Panc1 (cell line): ENCODE measurements at regions not wholly inside any gene's neighbourhood (a gene's known extent, or its start where the extent isn't known, plus 50 kb on each side); places are given as distances from the start of the nearest gene placed in this dataset.

ENCODE experiments used
- ATAC-seq: fragments of 200-7000 bp; cut with Tn5 transposase; 2 replicates; pipeline ENCODE4 v1.9.1; 2020; ENCODE audit warnings: mild to moderate bottlenecking, moderate library complexity
- BruUV-seq: library from RNA; stranded (reverse); fragments of 400-500 nt; replicated peaks from 2 replicates; lab custom pipeline; 2021; lab: Mats Ljungman, UMichigan
- CTCF ChIA-PET: fragments of 300-600 bp; sonication (Branson Sonifier 250); formaldehyde crosslinking; loops from one replicate; lab custom pipeline; 2022; ENCODE audit warnings: antibody characterized with exemption; lab: Charles Lee
- POLR2A ChIA-PET: fragments of 300-600 bp; sonication (Branson Sonifier 250); formaldehyde crosslinking; loops from one replicate; lab custom pipeline; 2022; ENCODE audit warnings: antibody characterized with exemption; lab: Charles Lee
- DNase-seq: peaks from one replicate; pipeline ENCODE4 v3.0.0-alpha.2; 2010; ENCODE audit warnings: low read depth, low spot score
- H3K27ac ChIP-seq: 2 replicates; pipeline ENCODE4 v1.5.1; 2011; ENCODE audit warnings: mild to moderate bottlenecking, low read length, inconsistent platforms
- H3K27me3 ChIP-seq: fragments of 200-500 bp; sonication (Bioruptor generic); 2 replicates; pipeline ENCODE4 v1.6.0; 2014; ENCODE audit warnings: low read length, inconsistent platforms; ENCODE audit not compliant: control insufficient read depth, insufficient read depth
- H3K36me3 ChIP-seq: fragments of 200-500 bp; sonication (Bioruptor generic); 2 replicates; pipeline ENCODE4 v1.5.1; 2014; ENCODE audit warnings: inconsistent platforms, mild to moderate bottlenecking, low read length, moderate library complexity; ENCODE audit not compliant: control insufficient read depth, insufficient read depth
- H3K4me1 ChIP-seq: 2 replicates; pipeline ENCODE4 v1.5.1; 2011; ENCODE audit warnings: inconsistent platforms, mild to moderate bottlenecking, low read length, moderate library complexity; ENCODE audit not compliant: control insufficient read depth, insufficient read depth
- H3K4me3 ChIP-seq, 2 experiments: 2 replicates each; pipeline ENCODE4 v1.5.1; 2011 to 2012; ENCODE audit warnings: low read depth in 2 of 2, low read length in 2 of 2, mild to moderate bottlenecking in 2 of 2, inconsistent platforms in 1 of 2, moderate library complexity in 1 of 2
- H3K9me3 ChIP-seq: fragments of 200-500 bp; sonication (Bioruptor generic); 2 replicates; pipeline ENCODE4 v1.5.1; 2014; ENCODE audit warnings: low read depth, mild to moderate bottlenecking, inconsistent platforms, low read length, moderate library complexity; ENCODE audit not compliant: control insufficient read depth, insufficient read depth
- CTCF ChIP-seq: fragments of 450-650 bp; IDR thresholded peaks from 2 replicates; pipeline ENCODE4 v1.5.1; 2017; ENCODE audit warnings: mild to moderate bottlenecking
- POLR2AphosphoS5 ChIP-seq: IDR thresholded peaks from 2 replicates; pipeline ENCODE4 v1.6.1; 2012; ENCODE audit warnings: mild to moderate bottlenecking, low read depth, low read length, moderate library complexity
- REST ChIP-seq, 2 experiments: IDR thresholded peaks; 2 replicates each; pipeline ENCODE4 v1.6.1; 2011 to 2012; ENCODE audit warnings: low read depth in 2 of 2, control low read depth in 1 of 2, low read length in 1 of 2, mild to moderate bottlenecking in 1 of 2, moderate library complexity in 1 of 2; ENCODE audit not compliant: insufficient read depth in 1 of 2
- SIN3A ChIP-seq: IDR thresholded peaks from 2 replicates; pipeline ENCODE4 v1.6.1; 2012; ENCODE audit warnings: low read depth, mild to moderate bottlenecking, low read length, moderate library complexity, borderline replicate concordance; ENCODE audit not compliant: insufficient read depth
- TCF7L2 ChIP-seq: IDR thresholded peaks from 2 replicates; pipeline ENCODE4 v1.6.1; 2011; ENCODE audit warnings: mild to moderate bottlenecking, low read depth, low read length, inconsistent platforms
- in situ Hi-C: cut with HindIII; loops from 2 replicates; pipeline ENCODE4 v1.10.0; 2016; ENCODE audit warnings: low sequenced_read_pairs, low pct_unique_long_range_greater_than_20kb
- intact Hi-C: fragments of 100-400 bp; cut with micrococcal nuclease; formaldehyde crosslinking; loops from one replicate; pipeline ENCODE4 v1.10.0; 2022; ENCODE audit not compliant: unreplicated experiment

- in situ Hi-C loops: no loop called here
- intact Hi-C loops: no loop called here
- ChIA-PET CTCF (no interaction called here), POLR2A (no interaction called here)
- Histone ChIP-seq H3K36me3 (no peaks in the 10 kb centered on the region), H3K4me3 (no peak overlapping the region), H3K27me3 (no peaks in the 10 kb centered on the region), H3K4me1 (no peaks in the 10 kb centered on the region), H3K27ac (no peak overlapping the region), H3K9me3 (no peaks in the 10 kb centered on the region)
- ATAC-seq (no peak), DNase-seq (no peak)
- TF ChIP-seq SIN3A (no peak), TCF7L2 (no peak), CTCF (no peak), POLR2AphosphoS5 (no peak), REST (IDR thresholded peaks at IDR 0.05; ENCODE audit: insufficient read depth in 1 of 2, low read depth in 2 of 2, low read length in 1 of 2) (no peak)
- no TSS peak for BruUV-seq
Observed at GRCh38 chr6:6736791-6737654, 148.5 kb downstream of the LY86 start.

GRCh38 chr6:6737671-6738070, 149.2 kb downstream of the LY86 start:
- Histone ChIP-seq H3K4me3 (no peak overlapping the region), H3K27ac (no peak overlapping the region), H3K4me1 (no peaks in the 10 kb centered on the region), H3K27me3 (no peaks in the 10 kb centered on the region), H3K9me3 (no peaks in the 10 kb centered on the region), H3K36me3 (no peaks in the 10 kb centered on the region)
- TF ChIP-seq TCF7L2: no peak
- TF ChIP-seq CTCF: no peak
- TF ChIP-seq POLR2AphosphoS5: no peak
- TF ChIP-seq SIN3A: no peak
- TF ChIP-seq REST (IDR thresholded peaks at IDR 0.05; ENCODE audit: insufficient read depth in 1 of 2, low read depth in 2 of 2, low read length in 1 of 2): no peak
- in situ Hi-C loops: no loop called here
- no TSS peak for BruUV-seq
- intact Hi-C loops: no loop called here
- ATAC-seq (no peak), DNase-seq (no peak)
- ChIA-PET CTCF (no interaction called here), POLR2A (no interaction called here)
